ENCODE measurements at regions not wholly inside any gene's neighbourhood (a gene's known extent, or its start where the extent isn't known, plus 50 kb on each side); places are given as distances from the start of the nearest gene placed in this dataset.

DNA sequence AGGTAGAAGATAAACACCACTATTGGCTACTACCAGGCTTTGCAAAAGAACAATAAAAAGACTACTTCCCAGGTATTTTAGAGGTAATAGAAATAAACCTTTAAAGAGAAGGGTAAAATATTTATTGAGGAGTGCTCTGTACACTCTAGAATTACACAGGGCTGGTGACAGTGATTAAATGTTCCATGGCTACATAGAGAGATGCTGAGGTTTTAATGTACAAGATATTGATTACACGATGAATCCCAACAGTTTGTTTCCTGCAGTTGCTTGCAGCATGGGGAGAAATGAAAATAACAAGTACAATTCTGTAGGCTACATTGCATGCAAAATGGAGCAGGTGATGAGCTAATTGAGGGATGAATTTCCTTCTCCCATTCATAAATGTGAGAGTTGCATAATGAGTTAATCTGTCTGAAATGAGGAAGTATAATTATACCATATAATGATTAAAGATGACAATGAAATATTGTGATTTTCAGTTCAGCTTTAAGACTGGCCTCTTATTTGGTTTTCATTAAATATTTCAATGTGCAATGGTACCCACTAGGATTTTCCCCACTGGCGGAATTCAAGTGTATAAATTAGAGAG lies 266.1 kb downstream of the SOCS6 start:
- CTCF ChIA-PET: no interaction called here
- TF ChIP-seq NR3C1 (CRISPR knock-in tag; conservative IDR thresholded peaks at IDR 0.05; ENCODE audit: low read depth): no peak
- no peak for TF ChIP-seq MXD4 (CRISPR knock-in tag; IDR thresholded peaks at IDR 0.05; ENCODE audit: borderline replicate concordance)
- TF ChIP-seq, protein P1, sequence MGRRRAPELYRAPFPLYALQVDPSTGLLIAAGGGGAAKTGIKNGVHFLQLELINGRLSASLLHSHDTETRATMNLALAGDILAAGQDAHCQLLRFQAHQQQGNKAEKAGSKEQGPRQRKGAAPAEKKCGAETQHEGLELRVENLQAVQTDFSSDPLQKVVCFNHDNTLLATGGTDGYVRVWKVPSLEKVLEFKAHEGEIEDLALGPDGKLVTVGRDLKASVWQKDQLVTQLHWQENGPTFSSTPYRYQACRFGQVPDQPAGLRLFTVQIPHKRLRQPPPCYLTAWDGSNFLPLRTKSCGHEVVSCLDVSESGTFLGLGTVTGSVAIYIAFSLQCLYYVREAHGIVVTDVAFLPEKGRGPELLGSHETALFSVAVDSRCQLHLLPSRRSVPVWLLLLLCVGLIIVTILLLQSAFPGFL (CRISPR knock-in tag; IDR thresholded peaks at IDR 0.05; ENCODE audit: borderline replicate concordance): no peak
- TF ChIP-seq, protein P2, sequence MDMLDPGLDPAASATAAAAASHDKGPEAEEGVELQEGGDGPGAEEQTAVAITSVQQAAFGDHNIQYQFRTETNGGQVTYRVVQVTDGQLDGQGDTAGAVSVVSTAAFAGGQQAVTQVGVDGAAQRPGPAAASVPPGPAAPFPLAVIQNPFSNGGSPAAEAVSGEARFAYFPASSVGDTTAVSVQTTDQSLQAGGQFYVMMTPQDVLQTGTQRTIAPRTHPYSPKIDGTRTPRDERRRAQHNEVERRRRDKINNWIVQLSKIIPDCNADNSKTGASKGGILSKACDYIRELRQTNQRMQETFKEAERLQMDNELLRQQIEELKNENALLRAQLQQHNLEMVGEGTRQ (CRISPR knock-in tag; IDR thresholded peaks at IDR 0.05): no peak
- TF ChIP-seq EMX1 (CRISPR knock-in tag; IDR thresholded peaks at IDR 0.05): no peak
- TF ChIP-seq, protein P3, sequence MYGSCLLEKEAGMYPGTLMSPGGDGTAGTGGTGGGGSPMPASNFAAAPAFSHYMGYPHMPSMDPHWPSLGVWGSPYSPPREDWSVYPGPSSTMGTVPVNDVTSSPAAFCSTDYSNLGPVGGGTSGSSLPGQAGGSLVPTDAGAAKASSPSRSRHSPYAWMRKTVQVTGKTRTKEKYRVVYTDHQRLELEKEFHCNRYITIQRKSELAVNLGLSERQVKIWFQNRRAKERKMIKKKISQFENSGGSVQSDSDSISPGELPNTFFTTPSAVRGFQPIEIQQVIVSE (CRISPR knock-in tag; IDR thresholded peaks at IDR 0.05; ENCODE audit: borderline replicate concordance): no peak
- TF ChIP-seq ZBTB21 (CRISPR knock-in tag; IDR thresholded peaks at IDR 0.05; ENCODE audit: borderline replicate concordance): no peak
- TF ChIP-seq KAT7 (CRISPR knock-in tag; IDR thresholded peaks at IDR 0.05; ENCODE audit: borderline replicate concordance): no peak
- TF ChIP-seq RORB (CRISPR knock-in tag; IDR thresholded peaks at IDR 0.05): no peak
- no peak for TF ChIP-seq TP53 (CRISPR knock-in tag; IDR thresholded peaks at IDR 0.05)
- no peak for TF ChIP-seq TCF7 (CRISPR knock-in tag; IDR thresholded peaks at IDR 0.05; ENCODE audit: low read depth)
- TF ChIP-seq, protein P4, sequence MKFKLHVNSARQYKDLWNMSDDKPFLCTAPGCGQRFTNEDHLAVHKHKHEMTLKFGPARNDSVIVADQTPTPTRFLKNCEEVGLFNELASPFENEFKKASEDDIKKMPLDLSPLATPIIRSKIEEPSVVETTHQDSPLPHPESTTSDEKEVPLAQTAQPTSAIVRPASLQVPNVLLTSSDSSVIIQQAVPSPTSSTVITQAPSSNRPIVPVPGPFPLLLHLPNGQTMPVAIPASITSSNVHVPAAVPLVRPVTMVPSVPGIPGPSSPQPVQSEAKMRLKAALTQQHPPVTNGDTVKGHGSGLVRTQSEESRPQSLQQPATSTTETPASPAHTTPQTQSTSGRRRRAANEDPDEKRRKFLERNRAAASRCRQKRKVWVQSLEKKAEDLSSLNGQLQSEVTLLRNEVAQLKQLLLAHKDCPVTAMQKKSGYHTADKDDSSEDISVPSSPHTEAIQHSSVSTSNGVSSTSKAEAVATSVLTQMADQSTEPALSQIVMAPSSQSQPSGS (CRISPR knock-in tag; IDR thresholded peaks at IDR 0.05; ENCODE audit: borderline replicate concordance, low read depth): no peak
- TF ChIP-seq, protein P5, sequence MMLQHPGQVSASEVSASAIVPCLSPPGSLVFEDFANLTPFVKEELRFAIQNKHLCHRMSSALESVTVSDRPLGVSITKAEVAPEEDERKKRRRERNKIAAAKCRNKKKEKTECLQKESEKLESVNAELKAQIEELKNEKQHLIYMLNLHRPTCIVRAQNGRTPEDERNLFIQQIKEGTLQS (CRISPR knock-in tag; conservative IDR thresholded peaks at IDR 0.05): no peak
- TF ChIP-seq, protein P6, sequence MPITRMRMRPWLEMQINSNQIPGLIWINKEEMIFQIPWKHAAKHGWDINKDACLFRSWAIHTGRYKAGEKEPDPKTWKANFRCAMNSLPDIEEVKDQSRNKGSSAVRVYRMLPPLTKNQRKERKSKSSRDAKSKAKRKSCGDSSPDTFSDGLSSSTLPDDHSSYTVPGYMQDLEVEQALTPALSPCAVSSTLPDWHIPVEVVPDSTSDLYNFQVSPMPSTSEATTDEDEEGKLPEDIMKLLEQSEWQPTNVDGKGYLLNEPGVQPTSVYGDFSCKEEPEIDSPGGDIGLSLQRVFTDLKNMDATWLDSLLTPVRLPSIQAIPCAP (CRISPR knock-in tag; IDR thresholded peaks at IDR 0.05): no peak
- TF ChIP-seq, protein P7, sequence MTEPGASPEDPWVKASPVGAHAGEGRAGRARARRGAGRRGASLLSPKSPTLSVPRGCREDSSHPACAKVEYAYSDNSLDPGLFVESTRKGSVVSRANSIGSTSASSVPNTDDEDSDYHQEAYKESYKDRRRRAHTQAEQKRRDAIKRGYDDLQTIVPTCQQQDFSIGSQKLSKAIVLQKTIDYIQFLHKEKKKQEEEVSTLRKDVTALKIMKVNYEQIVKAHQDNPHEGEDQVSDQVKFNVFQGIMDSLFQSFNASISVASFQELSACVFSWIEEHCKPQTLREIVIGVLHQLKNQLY (CRISPR knock-in tag; IDR thresholded peaks at IDR 0.05): no peak
- TF ChIP-seq FOXK1 (CRISPR knock-in tag; IDR thresholded peaks at IDR 0.05): no peak
- TF ChIP-seq, protein P8, sequence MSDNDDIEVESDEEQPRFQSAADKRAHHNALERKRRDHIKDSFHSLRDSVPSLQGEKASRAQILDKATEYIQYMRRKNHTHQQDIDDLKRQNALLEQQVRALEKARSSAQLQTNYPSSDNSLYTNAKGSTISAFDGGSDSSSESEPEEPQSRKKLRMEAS (CRISPR knock-in tag; IDR thresholded peaks at IDR 0.05): no peak
- Mint-ChIP-seq H3K36me3 (peaks cover 56% of the 10 kb centered on the region), H3K4me1 (no peaks in the 10 kb centered on the region), H3K4me3 (no peak overlapping the region), H3K27ac (no peak overlapping the region), H3K9me3 (peaks cover 86% of the 10 kb centered on the region), H3K27me3 (ENCODE audit: low read depth) (no peaks in the 10 kb centered on the region; the same call in 1 of the 2 replicates)
- POLR2A ChIA-PET: no interaction called here
- ATAC-seq: no peak
- DNase-seq (ENCODE audit: low spot score): no peak

DNA sequence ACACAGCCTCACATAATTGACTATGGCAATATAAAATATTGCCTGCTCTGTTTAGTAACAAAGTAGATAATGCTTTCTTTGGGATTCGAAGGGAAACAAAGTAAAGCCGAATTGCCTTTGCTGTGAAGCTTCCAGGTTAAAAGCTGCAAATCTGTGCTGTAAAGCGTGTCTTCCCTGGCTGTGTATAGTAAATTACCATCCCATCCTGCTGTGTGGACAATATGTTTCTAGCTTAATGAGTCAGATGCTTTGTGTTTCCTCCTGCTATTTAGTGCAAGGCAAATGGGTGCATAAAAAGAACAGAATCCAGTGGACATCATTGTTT lies 265.1 kb downstream of the SOCS6 start:
- H3K27ac Mint-ChIP-seq: no peak overlapping the region
- H3K36me3 Mint-ChIP-seq: peaks cover 52% of the 10 kb centered on the region
- ATAC-seq: no peak
- H3K4me3 Mint-ChIP-seq: no peak overlapping the region
- no peaks in the 10 kb centered on the region for H3K27me3 Mint-ChIP-seq (ENCODE audit: low read depth)
- ChIA-PET CTCF (no interaction called here), POLR2A (no interaction called here)
- TF ChIP-seq JAZF1 (CRISPR knock-in tag; IDR thresholded peaks at IDR 0.05): no peak
- TF ChIP-seq, protein P9, sequence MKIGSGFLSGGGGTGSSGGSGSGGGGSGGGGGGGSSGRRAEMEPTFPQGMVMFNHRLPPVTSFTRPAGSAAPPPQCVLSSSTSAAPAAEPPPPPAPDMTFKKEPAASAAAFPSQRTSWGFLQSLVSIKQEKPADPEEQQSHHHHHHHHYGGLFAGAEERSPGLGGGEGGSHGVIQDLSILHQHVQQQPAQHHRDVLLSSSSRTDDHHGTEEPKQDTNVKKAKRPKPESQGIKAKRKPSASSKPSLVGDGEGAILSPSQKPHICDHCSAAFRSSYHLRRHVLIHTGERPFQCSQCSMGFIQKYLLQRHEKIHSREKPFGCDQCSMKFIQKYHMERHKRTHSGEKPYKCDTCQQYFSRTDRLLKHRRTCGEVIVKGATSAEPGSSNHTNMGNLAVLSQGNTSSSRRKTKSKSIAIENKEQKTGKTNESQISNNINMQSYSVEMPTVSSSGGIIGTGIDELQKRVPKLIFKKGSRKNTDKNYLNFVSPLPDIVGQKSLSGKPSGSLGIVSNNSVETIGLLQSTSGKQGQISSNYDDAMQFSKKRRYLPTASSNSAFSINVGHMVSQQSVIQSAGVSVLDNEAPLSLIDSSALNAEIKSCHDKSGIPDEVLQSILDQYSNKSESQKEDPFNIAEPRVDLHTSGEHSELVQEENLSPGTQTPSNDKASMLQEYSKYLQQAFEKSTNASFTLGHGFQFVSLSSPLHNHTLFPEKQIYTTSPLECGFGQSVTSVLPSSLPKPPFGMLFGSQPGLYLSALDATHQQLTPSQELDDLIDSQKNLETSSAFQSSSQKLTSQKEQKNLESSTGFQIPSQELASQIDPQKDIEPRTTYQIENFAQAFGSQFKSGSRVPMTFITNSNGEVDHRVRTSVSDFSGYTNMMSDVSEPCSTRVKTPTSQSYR (CRISPR knock-in tag; IDR thresholded peaks at IDR 0.05): no peak
- TF ChIP-seq, protein P10, sequence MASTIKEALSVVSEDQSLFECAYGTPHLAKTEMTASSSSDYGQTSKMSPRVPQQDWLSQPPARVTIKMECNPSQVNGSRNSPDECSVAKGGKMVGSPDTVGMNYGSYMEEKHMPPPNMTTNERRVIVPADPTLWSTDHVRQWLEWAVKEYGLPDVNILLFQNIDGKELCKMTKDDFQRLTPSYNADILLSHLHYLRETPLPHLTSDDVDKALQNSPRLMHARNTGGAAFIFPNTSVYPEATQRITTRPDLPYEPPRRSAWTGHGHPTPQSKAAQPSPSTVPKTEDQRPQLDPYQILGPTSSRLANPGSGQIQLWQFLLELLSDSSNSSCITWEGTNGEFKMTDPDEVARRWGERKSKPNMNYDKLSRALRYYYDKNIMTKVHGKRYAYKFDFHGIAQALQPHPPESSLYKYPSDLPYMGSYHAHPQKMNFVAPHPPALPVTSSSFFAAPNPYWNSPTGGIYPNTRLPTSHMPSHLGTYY (CRISPR knock-in tag; IDR thresholded peaks at IDR 0.05): no peak
- no peak for TF ChIP-seq ZNF219 (CRISPR knock-in tag; IDR thresholded peaks at IDR 0.05; ENCODE audit: borderline replicate concordance)
- TF ChIP-seq, protein P11, sequence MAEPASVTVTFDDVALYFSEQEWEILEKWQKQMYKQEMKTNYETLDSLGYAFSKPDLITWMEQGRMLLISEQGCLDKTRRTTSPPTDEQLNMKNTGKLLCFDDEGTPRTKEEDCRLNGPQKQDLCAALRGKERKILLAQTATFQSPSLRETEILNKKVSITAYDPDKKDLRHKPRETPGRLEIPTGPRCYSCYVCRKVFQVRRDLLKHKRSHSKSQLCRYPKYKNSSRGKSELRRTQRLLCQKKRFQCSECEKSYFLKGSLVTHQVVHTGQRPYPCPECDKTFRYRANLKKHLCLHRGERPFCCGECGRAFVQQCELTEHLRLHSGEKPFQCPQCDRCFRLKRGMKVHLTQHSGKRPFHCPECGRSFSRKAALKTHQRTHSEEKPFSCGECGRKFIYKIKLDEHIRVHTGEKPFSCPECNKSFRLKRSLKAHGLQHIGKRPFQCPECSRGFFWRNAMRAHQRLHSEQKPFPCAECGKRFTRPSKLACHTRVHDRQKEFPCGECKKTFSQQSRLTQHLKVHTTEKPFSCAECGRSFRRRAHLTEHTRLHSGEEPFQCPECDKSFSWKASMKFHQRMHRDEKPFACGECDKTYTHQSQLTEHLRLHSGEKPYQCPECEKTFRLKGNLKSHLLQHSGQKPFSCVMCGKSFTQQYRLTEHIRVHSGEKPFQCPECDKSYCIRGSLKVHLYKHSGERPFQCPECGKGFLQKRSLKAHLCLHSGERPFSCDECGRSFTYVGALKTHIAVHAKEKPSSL (CRISPR knock-in tag; conservative IDR thresholded peaks at IDR 0.05): no peak
- H3K9me3 Mint-ChIP-seq: peaks cover 86% of the 10 kb centered on the region
- DNase-seq (ENCODE audit: low spot score): no peak
- no peaks in the 10 kb centered on the region for H3K4me1 Mint-ChIP-seq
